ENCODE measurements at regions not wholly inside any gene's neighbourhood (a gene's known extent, or its start where the extent isn't known, plus 50 kb on each side); places are given as distances from the start of the nearest gene placed in this dataset.

GRCh38 chr7:120138497-120138896 lies 134.5 kb upstream of the KCND2 start:
- Histone ChIP-seq H3K4me3 (replicated peaks; ENCODE audit: insufficient read depth, low read length) (no peak overlapping the region), H3K27ac (replicated peaks) (no peak overlapping the region), H3K27me3 (ENCODE audit: insufficient read depth, poor library complexity, severe bottlenecking) (no peaks in the 10 kb centered on the region)
- no peak for DNase-seq (ENCODE audit: low read depth in 1 of 2, low spot score in 1 of 2)
- TF ChIP-seq POLR2AphosphoS5 (IDR thresholded peaks at IDR 0.05; ENCODE audit: low read depth) (no peak), REST (IDR thresholded peaks at IDR 0.05; ENCODE audit: insufficient replicate concordance, low read depth) (no peak), SPI1 (IDR thresholded peaks at IDR 0.05; ENCODE audit: borderline replicate concordance, low read depth) (no peak), GABPA (IDR thresholded peaks at IDR 0.05; ENCODE audit: low read depth) (no peak), CTCF (IDR thresholded peaks at IDR 0.05; ENCODE audit: insufficient read depth, low read length) (no peak)

- Histone ChIP-seq H3K27ac (replicated peaks) (no peak overlapping the region), H3K27me3 (ENCODE audit: insufficient read depth, poor library complexity, severe bottlenecking) (no peaks in the 10 kb centered on the region), H3K4me3 (replicated peaks; ENCODE audit: insufficient read depth, low read length) (no peak overlapping the region)
- no peak for TF ChIP-seq REST (IDR thresholded peaks at IDR 0.05; ENCODE audit: insufficient replicate concordance, low read depth)
- TF ChIP-seq CTCF (IDR thresholded peaks at IDR 0.05; ENCODE audit: insufficient read depth, low read length): no peak
- DNase-seq (ENCODE audit: low read depth in 1 of 2, low spot score in 1 of 2): no peak
Observed at GRCh38 chr7:120156476-120156875, 116.5 kb upstream of the KCND2 start.

GRCh38 chr7:120160166-120160565 lies 112.8 kb upstream of the KCND2 start:
- no peak overlapping the region for H3K27ac ChIP-seq (replicated peaks)
- no peaks in the 10 kb centered on the region for H3K27me3 ChIP-seq (ENCODE audit: insufficient read depth, poor library complexity, severe bottlenecking)
- H3K4me3 ChIP-seq (replicated peaks; ENCODE audit: insufficient read depth, low read length): no peak overlapping the region
- DNase-seq (ENCODE audit: low read depth in 1 of 2, low spot score in 1 of 2): no peak
- TF ChIP-seq SPI1 (IDR thresholded peaks at IDR 0.05; ENCODE audit: borderline replicate concordance, low read depth) (no peak), CTCF (IDR thresholded peaks at IDR 0.05; ENCODE audit: insufficient read depth, low read length) (no peak), POLR2AphosphoS5 (IDR thresholded peaks at IDR 0.05; ENCODE audit: low read depth) (no peak), REST (IDR thresholded peaks at IDR 0.05; ENCODE audit: insufficient replicate concordance, low read depth) (no peak), GABPA (IDR thresholded peaks at IDR 0.05; ENCODE audit: low read depth) (no peak)
